Glomerular visceral epithelial cell (primary cell): ENCODE measurements at regions not wholly inside any gene's neighbourhood (a gene's known extent, or its start where the extent isn't known, plus 50 kb on each side); places are given as distances from the start of the nearest gene placed in this dataset.

Source experiments
- DNase-seq: peaks from one replicate; pipeline ENCODE4 v3.0.0-alpha.2; 2016; ENCODE audit errors: extremely low spot score

GRCh38 chr5:128591598-128592455 lies 53.8 kb upstream of the FBN2 start:
- no peak for DNase-seq

DNA sequence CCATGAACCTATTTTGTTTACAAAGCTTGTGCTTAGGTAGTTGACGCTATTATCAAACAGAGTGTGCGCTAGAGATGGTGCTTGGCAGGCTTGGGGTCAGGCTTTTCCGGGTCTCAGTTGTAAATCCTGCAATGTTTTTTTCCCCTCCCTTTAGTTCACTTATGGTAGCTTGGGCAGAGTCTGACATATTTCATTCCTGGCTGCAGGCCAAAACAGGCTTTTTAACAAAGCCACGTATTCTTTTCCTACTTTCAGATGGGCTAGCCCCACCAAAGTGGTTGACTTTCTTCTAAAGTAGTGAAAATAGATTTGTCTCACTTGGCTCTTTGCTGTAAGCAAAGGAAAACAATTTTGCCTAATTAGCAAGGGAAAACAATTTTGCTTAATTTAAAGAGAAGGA lies 58.0 kb upstream of the FBN2 start:
- DNase-seq, result peak; percentile 3

DNA sequence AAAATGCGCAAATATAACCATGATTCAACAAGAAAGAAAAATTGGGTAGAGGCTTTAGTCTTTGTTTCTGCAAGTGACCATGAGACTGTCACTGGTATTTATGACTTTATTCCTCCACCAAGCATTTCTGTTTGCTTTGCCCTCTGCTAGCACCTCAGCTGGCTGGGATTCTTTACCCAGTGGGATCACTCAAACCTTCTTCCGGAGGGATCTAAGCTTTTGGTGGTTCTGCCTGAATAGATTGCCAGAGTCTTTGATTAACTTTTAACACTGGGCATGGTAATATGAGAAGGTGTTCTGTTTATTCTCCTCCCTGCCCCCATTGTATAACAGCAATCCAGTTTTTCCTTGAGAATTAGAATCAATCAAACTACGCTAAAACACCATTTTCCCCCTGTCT lies 59.1 kb upstream of the FBN2 start:
- no peak for DNase-seq

DNA sequence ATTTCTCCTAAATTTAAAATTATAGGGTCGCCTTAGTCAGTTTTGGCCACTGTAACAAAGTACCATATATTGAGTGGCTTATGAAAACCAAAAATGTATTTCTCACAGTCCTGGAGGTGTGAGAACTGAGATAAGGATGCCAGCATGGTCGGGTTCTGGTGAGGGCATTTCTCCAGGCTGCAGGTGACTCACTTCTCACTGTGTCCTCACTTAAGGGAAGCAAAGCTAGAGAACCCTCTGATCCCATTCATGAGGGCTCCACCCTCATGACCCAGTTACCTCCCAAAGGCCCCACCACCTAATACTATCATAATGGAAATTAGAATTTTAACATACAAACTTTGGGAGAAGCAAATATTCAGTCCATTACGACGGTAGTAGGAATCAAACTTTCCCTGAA lies 75.1 kb upstream of the FBN2 start:
- no peak for DNase-seq

GRCh38 chr5:128613766-128614165 lies 75.7 kb upstream of the FBN2 start:
- no peak for DNase-seq

DNA sequence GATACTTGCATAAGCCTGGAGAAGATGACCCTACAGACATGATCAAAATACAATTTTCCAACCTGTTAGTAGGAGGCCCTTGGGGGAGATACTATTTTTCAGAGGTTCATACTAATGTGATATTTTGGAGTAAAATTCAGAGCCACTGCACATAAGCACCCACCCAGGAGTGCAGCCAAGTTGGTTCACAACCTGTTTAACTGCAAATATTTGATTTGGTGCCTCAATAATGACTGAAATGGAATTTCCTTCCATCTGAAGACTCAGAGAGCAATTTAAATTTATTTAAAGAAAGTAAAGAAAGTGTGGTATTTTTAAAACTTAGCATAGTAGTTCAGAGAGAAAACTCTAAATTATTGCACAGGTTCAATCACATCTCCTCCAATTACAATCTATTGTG lies 77.5 kb upstream of the FBN2 start:
- DNase-seq, result no peak

DNA sequence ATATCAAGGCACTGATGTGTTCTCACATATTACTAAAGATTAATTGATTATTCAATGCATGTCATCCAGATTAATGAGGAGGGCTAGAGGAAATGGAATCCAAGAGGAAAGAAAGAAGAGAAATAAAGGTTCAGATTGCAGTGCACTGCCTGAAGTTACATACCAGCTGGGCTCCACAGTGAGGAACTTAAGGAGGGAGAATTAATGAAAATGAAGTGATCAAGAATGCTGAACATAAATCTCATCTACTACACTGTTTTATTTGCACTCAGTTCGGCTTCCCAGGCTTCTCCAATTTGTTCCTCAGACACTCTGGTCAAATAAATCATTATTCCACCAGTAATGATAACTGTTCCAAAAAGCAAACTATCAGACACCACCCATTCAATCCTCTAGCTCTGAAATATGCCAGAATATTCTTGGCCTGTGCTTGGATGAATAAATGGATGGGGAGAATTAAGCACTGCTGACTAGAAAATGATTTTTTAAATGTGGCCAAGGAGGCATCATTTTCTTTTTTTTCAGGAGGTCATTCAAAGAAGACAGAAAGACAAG lies 88.6 kb upstream of the FBN2 start:
- DNase-seq, result no peak

DNA sequence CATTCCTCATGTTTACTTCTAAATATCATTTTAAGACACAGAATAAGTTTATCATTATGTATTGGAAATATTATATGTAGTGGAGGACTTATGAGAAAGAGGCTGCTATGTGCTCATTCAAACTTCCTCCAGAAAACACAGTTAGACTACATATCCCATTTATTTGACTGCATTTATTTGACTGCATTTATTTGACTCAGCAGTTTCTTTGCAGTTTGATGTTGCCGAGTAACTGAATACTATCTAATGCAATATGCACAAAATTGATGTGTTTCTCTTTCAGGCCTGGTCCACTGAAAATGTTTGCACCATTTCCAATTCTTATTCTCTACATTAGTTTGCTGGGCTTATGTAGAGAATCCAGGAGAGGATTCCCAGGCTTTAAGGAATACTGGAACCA lies 89.9 kb upstream of the FBN2 start:
- DNase-seq, result no peak

GRCh38 chr5:128629157-128629556 lies 91.1 kb upstream of the FBN2 start:
- no peak for DNase-seq

GRCh38 chr5:128630121-128630520 lies 92.1 kb upstream of the FBN2 start:
- DNase-seq, result no peak

DNA sequence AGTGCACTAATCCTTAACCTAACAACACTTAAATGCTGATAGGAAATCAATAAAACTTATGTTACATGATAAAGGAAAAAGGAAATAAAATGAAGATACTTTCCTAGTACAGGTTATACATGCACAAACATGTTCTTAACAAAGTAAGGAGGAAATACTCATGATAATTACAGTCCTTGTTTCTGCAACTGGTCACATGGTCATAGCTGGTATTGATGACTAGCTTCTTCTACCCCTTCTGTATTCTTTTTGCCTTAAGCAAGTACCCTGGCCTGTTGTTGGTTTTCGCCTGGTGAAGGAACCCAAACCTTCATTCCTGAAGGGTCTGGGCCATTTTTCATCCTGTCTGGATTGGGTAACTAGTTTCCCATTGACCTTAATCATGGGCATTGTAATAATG lies 93.7 kb upstream of the FBN2 start:
- DNase-seq, result no peak

DNA sequence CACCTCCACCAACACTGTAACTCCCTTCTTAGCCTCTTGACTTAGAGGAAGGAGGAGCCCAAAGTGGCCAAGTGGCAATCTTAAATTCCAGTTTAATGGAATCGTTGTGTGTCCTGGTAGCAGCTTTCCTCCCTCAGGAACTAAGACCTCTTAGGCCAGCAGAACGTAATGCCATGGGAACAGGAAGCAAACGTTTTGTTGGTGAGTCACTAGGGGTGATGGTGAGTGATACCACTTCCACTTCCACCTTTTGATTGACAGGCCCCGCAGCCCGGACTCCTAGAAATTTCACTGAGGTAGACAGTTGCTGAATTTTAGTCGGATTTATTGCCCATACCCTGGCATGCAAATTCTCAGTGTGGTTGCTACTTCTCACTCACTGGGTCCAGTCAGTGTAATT lies 94.2 kb upstream of the FBN2 start:
- DNase-seq, result peak; percentile 36

DNA sequence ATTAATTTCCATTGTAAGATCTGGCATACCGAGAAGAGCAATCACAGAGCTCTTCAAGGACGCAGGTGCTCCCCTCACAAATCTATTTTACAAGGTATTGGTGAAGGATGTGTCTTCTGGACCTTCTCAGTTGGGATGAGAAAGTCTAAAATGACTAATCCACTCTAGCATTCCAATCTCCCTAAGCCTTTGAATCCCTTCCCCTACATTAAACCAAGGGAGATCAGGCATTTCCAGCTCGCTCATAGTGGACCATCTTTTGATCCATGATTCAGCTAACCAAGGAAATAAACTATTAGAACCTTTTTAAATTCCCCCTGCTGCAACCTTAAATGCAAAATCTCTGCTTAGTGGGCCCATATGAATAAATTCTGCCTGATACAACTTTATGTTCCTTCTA lies 95.9 kb upstream of the FBN2 start:
- no peak for DNase-seq

- no peak for DNase-seq
These were observed 97.3 kb upstream of the FBN2 start for GRCh38 chr5:128635379-128635778.

- no peak for DNase-seq
These were observed 98.3 kb upstream of the FBN2 start for GRCh38 chr5:128636361-128636760.

GRCh38 chr5:128637031-128637430 lies 99.0 kb upstream of the FBN2 start:
- DNase-seq, result no peak

- no peak for DNase-seq
These were observed 103.8 kb upstream of the FBN2 start for GRCh38 chr5:128641861-128642260.

- peak; percentile 15 for DNase-seq
These were observed 106.8 kb upstream of the FBN2 start for GRCh38 chr5:128644863-128645262.

GRCh38 chr5:128645581-128645980 lies 107.5 kb upstream of the FBN2 start:
- DNase-seq, result no peak

- DNase-seq, result no peak
These were observed 108.1 kb upstream of the FBN2 start for GRCh38 chr5:128646176-128646575.

DNA sequence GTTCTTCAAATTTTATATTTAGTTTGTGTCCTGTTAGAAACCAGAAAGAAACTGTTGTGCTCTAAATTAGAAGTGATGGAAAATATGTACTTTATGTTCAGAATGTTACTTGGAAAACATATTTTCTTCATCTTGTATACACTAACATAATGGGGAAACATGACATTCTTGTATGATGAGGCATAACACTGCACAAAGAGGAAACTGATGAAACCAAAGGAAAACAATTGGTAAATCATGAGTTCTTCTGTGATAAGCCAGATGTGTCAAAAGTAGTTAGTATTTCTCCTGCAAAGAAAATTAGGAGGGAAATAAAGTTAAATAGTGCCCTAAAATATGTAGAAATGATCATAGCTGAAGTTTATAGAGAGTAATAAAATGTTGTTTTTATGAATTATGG lies 111.1 kb upstream of the FBN2 start:
- DNase-seq, result no peak

GRCh38 chr5:128662997-128663396 lies 125.0 kb upstream of the FBN2 start:
- no peak for DNase-seq

DNA sequence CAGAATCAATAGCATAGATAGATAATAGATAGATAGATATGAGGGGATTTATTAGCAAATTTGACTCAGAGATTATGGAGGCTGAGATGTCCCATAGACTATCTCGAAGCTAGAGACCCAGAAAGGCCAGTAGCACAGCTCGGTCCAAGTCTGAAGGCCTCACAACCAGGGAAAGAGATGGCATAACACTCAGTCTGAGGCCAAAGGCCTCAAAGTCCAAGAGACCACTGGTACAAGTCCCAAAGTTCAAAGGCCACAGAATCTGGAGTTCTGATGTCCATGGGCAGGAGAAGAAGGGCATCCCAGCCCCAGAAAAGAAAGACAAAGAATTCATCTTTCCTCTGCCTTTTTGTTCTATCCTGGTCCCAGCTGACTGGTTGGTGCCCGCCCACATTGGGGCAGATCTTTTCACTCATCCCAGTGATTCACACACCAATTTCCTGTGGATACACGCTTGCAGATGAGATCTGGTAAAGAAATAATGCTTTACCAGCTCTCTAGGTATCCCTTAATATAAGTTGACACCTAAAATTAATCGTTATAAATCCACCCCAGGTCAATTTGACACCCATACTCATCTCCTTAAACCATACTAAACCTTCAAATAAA lies 127.8 kb upstream of the FBN2 start:
- no peak for DNase-seq
